Bone marrow (tissue), 2 donors: ENCODE measurements at regions not wholly inside any gene's neighbourhood (a gene's known extent, or its start where the extent isn't known, plus 50 kb on each side); places are given as distances from the start of the nearest gene placed in this dataset.

Experiments used
- DNase-seq, 2 donors: peaks; one replicate each; lab custom pipeline; 2025; lab: John Stamatoyannopoulos, UW

- DNase-seq = no peak
Observed at GRCh38 chr7:114755856-114756255, 166.0 kb upstream of the MDFIC start.

DNA sequence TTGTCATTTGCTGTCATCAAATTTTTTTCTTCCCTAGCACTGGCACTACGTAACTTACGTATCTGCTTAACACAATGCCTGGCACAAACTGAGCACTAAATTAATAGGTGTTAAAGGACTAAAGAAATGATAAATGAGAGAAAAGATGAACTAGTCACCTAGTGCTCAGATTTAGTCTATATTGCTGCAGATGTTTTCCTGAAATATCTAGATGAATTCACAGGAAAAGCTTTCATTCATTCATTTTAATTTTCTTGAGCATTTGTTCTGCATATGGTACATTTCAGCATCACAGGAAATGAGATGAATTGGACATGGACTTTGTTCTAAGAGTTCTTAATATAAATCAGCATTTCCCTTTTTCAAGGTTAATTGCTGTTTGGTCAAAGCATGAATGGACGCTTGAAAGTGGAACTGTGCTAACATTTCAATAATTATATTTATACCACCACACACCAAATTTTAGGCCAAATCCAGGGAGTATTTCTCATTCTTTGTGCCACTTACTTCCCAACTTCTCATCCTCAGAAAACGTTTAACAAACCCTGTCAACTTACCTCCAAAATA lies 163.2 kb upstream of the MDFIC start:
- no peak for DNase-seq

GRCh38 chr7:114759347-114760062 lies 162.4 kb upstream of the MDFIC start:
- no peak for DNase-seq

GRCh38 chr7:114760477-114760876 lies 161.4 kb upstream of the MDFIC start:
- no peak for DNase-seq

- no peak for DNase-seq
Observed at GRCh38 chr7:114761973-114762372, 159.9 kb upstream of the MDFIC start.

DNA sequence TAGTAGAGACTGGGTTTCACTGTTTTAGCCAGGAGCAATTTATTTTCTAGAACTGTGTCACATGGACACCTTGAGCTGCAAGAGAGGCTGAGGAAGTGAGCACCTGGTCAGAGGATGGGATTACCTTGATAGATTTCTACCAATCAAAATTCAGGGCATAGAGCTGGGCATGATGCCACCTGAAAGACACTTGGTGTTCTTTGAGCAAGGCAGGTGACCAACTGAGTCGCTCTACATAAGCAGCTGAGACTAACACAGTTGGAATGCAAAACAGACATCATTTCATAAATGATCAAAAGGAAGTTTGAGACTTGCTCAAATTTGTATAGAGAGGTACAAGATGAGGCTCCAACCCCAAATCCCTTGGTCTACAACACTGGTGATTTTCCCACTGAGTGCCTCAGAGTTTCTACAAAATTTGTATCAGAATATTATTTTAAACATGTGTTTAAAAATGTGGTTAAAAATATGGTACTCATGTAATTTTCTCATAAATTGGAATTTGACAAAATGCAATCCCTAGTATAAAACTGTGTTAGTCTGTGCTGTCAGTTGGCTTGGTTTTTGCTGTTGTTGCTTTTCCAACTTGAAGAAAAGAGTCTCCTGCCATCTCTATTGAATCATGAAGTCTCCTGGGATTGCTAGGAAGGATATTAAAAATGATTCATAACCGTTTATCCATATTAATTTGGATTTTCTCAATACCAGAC lies 156.4 kb upstream of the MDFIC start:
- DNase-seq = no peak

DNA sequence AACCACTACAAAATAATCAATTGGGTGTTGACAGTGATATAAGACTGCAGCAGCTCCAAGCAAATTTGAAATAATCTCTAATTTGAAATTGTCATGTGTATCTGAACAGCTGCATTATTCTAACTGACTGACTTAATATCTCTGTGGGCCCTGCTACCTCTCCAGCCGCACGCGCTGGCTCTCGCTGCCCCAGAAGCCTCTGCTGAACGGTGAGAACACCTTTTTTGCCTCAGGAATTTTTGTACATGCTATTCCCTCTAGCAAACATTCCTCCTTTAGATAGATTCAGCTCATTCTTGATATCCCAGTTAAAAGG lies 155.9 kb upstream of the MDFIC start:
- no peak for DNase-seq

- no peak for DNase-seq
Observed at GRCh38 chr7:114777288-114777687, 144.6 kb upstream of the MDFIC start.

- no peak for DNase-seq
Observed at GRCh38 chr7:114783508-114783907, 138.4 kb upstream of the MDFIC start.

DNA sequence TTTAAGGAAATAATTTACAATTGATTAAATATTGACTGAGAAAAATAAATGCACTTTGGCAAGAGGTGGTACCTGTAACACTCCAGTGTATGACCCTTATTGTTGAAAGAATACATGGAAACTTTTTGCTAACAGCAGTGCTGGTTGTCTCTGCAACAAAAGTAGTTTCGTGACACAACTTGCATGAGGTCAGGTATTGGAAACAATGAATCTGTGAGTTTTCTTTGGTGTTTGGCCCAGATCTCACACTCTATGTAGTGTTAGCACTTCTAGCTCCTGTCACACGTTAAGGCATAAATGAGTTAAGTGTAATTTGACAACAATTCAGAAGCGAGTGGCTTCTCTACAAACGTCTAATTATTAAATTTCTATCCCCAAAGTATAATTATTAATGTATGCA lies 137.7 kb upstream of the MDFIC start:
- DNase-seq = no peak

DNA sequence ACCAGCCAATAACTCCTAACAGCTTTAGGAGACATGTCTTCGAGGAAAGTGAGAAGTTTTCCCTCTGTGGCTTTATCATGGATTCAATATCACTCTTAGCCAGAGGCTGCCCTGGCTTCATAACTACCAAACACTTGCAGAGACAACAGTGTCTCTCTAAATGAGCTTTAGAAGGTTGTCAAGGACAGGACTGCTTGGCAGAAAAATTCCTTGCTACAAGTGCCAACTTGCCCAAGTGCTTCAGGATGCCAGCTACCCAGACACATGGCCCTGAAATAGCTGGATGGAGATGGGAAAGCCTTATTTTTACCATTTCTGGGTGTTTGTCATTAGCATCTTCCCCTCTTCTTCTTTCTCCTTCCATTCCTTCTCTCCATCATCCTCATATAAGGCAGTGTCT lies 137.1 kb upstream of the MDFIC start:
- no peak for DNase-seq

- no peak for DNase-seq
Observed at GRCh38 chr7:114785496-114785895, 136.4 kb upstream of the MDFIC start.

GRCh38 chr7:114786455-114786854 lies 135.4 kb upstream of the MDFIC start:
- DNase-seq = no peak

- no peak for DNase-seq
Observed at GRCh38 chr7:114787556-114787955, 134.3 kb upstream of the MDFIC start.

- no peak for DNase-seq
Observed at GRCh38 chr7:114788706-114789105, 133.2 kb upstream of the MDFIC start.

- no peak for DNase-seq
Observed at GRCh38 chr7:114789161-114789560, 132.7 kb upstream of the MDFIC start.

- DNase-seq = no peak
Observed at GRCh38 chr7:114789871-114790311, 132.0 kb upstream of the MDFIC start.

GRCh38 chr7:114790521-114790920 lies 131.4 kb upstream of the MDFIC start:
- DNase-seq = no peak

DNA sequence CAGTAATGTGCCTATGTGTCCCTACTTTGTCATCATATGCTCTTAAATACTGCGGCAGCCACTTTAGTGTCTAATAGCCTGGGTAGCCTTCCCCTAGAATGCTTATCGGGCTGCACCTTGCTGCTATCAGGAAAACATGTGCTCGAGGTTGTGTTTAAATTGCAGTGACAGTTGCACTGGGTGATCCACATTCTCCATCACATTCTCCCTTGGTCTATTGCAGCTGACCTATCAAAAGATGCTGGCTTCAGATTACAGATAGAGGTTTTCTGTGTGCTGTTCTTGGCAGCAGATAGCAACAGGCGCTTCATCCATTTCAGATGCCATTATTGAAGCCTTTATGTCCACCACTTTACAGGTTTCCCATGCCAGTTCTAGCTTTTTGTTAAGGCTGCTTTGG lies 130.1 kb upstream of the MDFIC start:
- DNase-seq = no peak

DNA sequence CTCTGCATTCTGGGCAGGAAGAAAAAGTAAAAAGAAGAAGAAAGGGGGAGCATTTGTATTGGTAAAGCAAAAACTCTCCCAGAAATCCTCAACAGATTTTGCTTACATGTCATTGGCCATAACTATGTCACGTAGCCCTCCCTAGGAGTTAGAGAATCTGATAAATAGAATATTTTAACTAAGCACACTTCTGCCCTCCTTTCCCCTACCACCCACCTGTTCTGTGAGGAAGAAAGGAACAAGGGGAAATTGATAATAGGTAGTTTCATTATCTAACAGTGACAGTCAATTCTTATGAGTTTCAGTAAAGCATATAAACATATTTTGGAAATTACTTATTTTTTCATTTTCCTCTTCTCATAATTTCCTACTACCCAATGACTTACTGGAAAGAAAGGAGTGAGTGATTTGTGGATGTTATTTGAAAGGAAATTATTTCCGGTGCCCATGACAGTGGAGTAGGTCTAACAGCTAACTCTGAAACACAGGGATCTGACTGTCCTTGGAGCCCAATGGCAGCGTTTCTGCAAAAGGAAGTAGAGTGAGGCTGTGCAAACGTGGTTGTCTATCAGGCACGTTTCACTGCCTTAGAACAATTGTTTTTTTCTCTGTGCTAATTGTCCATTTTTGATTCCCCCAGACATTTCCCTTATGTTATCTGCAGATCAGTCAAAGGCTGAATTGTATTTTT lies 128.6 kb upstream of the MDFIC start:
- no peak for DNase-seq

DNA sequence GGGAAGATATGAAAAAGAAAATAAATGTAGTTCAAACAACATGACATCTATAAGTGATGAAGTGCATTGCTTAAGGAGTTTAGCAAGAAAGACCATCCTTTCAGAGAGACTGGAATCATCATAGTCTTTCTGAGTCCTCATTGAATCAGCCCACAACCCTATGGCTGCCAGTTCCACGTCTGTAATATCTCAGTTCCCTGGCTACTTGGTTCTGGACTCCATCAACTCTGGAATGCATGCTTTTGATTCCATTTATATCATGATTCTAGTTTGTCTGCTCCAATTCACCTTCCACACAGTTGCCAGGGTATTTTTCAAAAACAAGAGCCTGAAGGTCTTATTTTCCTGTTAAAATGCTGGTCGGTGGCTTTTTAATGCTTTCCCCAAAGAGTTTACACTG lies 126.4 kb upstream of the MDFIC start:
- no peak for DNase-seq

- DNase-seq = no peak
Observed at GRCh38 chr7:114799628-114800028, 122.3 kb upstream of the MDFIC start.

DNA sequence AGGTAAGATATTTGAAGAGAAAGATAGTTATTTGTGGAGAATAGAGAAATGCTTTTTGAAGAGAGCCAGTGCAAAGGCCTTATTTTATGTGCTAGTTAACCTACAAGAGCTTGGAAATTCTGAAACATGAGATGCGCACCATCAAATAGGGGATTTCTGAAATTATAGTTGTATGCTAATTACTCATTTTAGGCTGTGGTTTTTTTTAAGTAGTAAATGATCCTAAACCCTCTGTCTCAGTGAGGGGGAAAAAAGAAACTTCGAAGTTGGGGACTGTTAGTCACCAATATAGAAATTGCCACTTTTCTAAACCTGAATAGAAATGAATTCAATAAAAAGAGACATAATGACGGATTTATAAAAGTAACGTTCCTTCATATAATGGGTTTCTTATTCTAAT lies 119.3 kb upstream of the MDFIC start:
- DNase-seq = no peak
